ENCODE measurements at regions not wholly inside any gene's neighbourhood (a gene's known extent, or its start where the extent isn't known, plus 50 kb on each side); places are given as distances from the start of the nearest gene placed in this dataset.
"Not testable (repeated sequence)": the region's sequence is repeated elsewhere in the genome, so short reads cannot be mapped to it uniquely, and the experiment has no call there.

GRCh38 chr15:84360902-84361301 lies 125.3 kb downstream of the GOLGA6L4 start:
- not testable (repeated sequence) for DNase-seq

- DNase-seq: not testable (repeated sequence)
These were observed 148.8 kb downstream of the GOLGA6L4 start for GRCh38 chr15:84384421-84384820.

GRCh38 chr15:84387086-84387485 lies 151.5 kb downstream of the GOLGA6L4 start:
- no peak for DNase-seq

- DNase-seq: not testable (repeated sequence)
These were observed 152.6 kb downstream of the GOLGA6L4 start for GRCh38 chr15:84388201-84388600.

- not testable (repeated sequence) for DNase-seq
These were observed 153.1 kb downstream of the GOLGA6L4 start for GRCh38 chr15:84388638-84389037.

- DNase-seq: not testable (repeated sequence)
These were observed 154.8 kb downstream of the GOLGA6L4 start for GRCh38 chr15:84390324-84390723.

- no peak for DNase-seq
These were observed 155.6 kb downstream of the GOLGA6L4 start for GRCh38 chr15:84391191-84391590.

GRCh38 chr15:84392020-84392419 lies 156.4 kb downstream of the GOLGA6L4 start:
- not testable (repeated sequence) for DNase-seq

- DNase-seq: peak; percentile 27
These were observed 157.9 kb downstream of the GOLGA6L4 start for GRCh38 chr15:84393386-84393936.

GRCh38 chr15:84393966-84394365 lies 158.4 kb downstream of the GOLGA6L4 start:
- not testable (repeated sequence) for DNase-seq

- not testable (repeated sequence) for DNase-seq
These were observed 159.8 kb downstream of the GOLGA6L4 start for GRCh38 chr15:84395384-84395783.

GRCh38 chr15:84395881-84396280 lies 160.3 kb downstream of the GOLGA6L4 start:
- not testable (repeated sequence) for DNase-seq

- DNase-seq: not testable (repeated sequence)
These were observed 161.5 kb downstream of the GOLGA6L4 start for GRCh38 chr15:84397066-84397465.

- not testable (repeated sequence) for DNase-seq
These were observed 162.5 kb downstream of the GOLGA6L4 start for GRCh38 chr15:84398087-84398486.

- DNase-seq: no peak
These were observed 163.5 kb downstream of the GOLGA6L4 start for GRCh38 chr15:84398763-84399701.

GRCh38 chr15:84400017-84400740 lies 164.6 kb downstream of the GOLGA6L4 start:
- no peak for DNase-seq

- DNase-seq: no peak
These were observed 165.2 kb downstream of the GOLGA6L4 start for GRCh38 chr15:84400820-84401219.

- not testable (repeated sequence) for DNase-seq
These were observed 165.9 kb downstream of the GOLGA6L4 start for GRCh38 chr15:84401461-84401860.

GRCh38 chr15:84401891-84402840 lies 166.6 kb downstream of the GOLGA6L4 start:
- DNase-seq: not testable (repeated sequence)

- no peak for DNase-seq
These were observed 167.5 kb downstream of the GOLGA6L4 start for GRCh38 chr15:84402856-84403608.

- not testable (repeated sequence) for DNase-seq
These were observed 173.8 kb downstream of the GOLGA6L4 start for GRCh38 chr15:84409357-84409756.
